H1 (cell line): ENCODE measurements at regions not wholly inside any gene's neighbourhood (a gene's known extent, or its start where the extent isn't known, plus 50 kb on each side); places are given as distances from the start of the nearest gene placed in this dataset.

Experiments used
- SP2 ChIP-seq: IDR thresholded peaks from 2 replicates; pipeline ENCODE4 v1.6.1; 2012; ENCODE audit warnings: mild to moderate bottlenecking, low read length, inconsistent platforms
- SP4 ChIP-seq: IDR thresholded peaks from 2 replicates; pipeline ENCODE4 v1.6.1; 2012; ENCODE audit warnings: low read length, inconsistent platforms
- TAF7 ChIP-seq: optimal IDR thresholded peaks from 2 replicates; pipeline ENCODE3; 2011; ENCODE audit warnings: low read depth, mild to moderate bottlenecking, inconsistent platforms, low read length, moderate library complexity, borderline replicate concordance

- TF ChIP-seq SP4 = no peak
- no peak for TF ChIP-seq SP2
- no peak for TF ChIP-seq TAF7
These were observed 283.2 kb downstream of the ARL4A start (continued) for GRCh38 chr7:12970626-12971025.
